ENCODE measurements at regions not wholly inside any gene's neighbourhood (a gene's known extent, or its start where the extent isn't known, plus 50 kb on each side); places are given as distances from the start of the nearest gene placed in this dataset.

GRCh38 chr17:33396818-33397217 lies 103.7 kb upstream of the ASIC2 start:
- intact Hi-C loops (cut with micrococcal nuclease): no loop called here
- FAIRE-seq: no peak

More at GRCh38 chr17:33396818-33397217, 103.7 kb upstream of the ASIC2 start:
- no peak overlapping the region for H2AFZ ChIP-seq (ENCODE audit: low read depth, low read length)
- H3K27ac ChIP-seq (ENCODE audit: insufficient read depth, low read depth, low read length): no peak overlapping the region
- H3K79me2 ChIP-seq (ENCODE audit: control insufficient read depth, insufficient read depth, low read length): no peaks in the 10 kb centered on the region
- no peaks in the 10 kb centered on the region for H4K20me1 ChIP-seq (replicated peaks; ENCODE audit: control insufficient read depth, extremely low read depth, insufficient read depth, low read length)
- no peaks in the 10 kb centered on the region for H3K27me3 ChIP-seq (ENCODE audit: control insufficient read depth in 2 of 2, insufficient read depth in 2 of 2, low read length in 2 of 2)
- no peak overlapping the region for H3K4me2 ChIP-seq (ENCODE audit: insufficient read depth, low read length)
- no peaks in the 10 kb centered on the region for H3K4me1 ChIP-seq (ENCODE audit: control insufficient read depth, extremely low read depth, insufficient read depth, low read length)
- no peaks in the 10 kb centered on the region for H3K9me1 ChIP-seq (replicated peaks; ENCODE audit: control insufficient read depth, extremely low read depth, insufficient read depth, low read length)
- ChIA-PET CTCF (no interaction called here), POLR2A (no interaction called here)
- DNase-seq (ENCODE audit: low read depth, low spot score): no peak
- dilution Hi-C loops (cut with MboI; ENCODE audit: extremely low pct_ligation_motif_present, low sequenced_read_pairs): no loop called here
- H3K4me3 ChIP-seq (replicated peaks in 1 of 3; ENCODE audit: insufficient read depth in 1 of 3, low read depth in 1 of 3, low read length in 3 of 3): no peak overlapping the region
- TF ChIP-seq MAX (IDR thresholded peaks at IDR 0.05; ENCODE audit: insufficient read depth, insufficient read length) (no peak), JUN (IDR thresholded peaks at IDR 0.05; ENCODE audit: borderline replicate concordance, insufficient read depth, insufficient read length, low read depth) (no peak), GATA2 (IDR thresholded peaks at IDR 0.05; ENCODE audit: insufficient read depth, insufficient read length, low read depth, low read length) (no peak), CTCF (IDR thresholded peaks at IDR 0.05; ENCODE audit: extremely low read depth in 1 of 2, insufficient read depth in 1 of 2, low read depth in 1 of 2, low read length in 2 of 2) (no peak), MYC (IDR thresholded peaks at IDR 0.05; ENCODE audit: low read depth, low read length) (no peak), POLR2A (IDR thresholded peaks at IDR 0.05; ENCODE audit: low read depth, low read length) (no peak), FOS (IDR thresholded peaks at IDR 0.05; ENCODE audit: borderline replicate concordance, insufficient read depth, low read length) (no peak), EZH2 (IDR thresholded peaks at IDR 0.05; ENCODE audit: borderline replicate concordance, low read depth, low read length, severe bottlenecking) (no peak), POLR2AphosphoS5 (IDR thresholded peaks at IDR 0.05; ENCODE audit: insufficient read depth, low read depth, low read length) (no peak)
- H3K9ac ChIP-seq (replicated peaks; ENCODE audit: extremely low read depth, insufficient read depth, low read length): no peak overlapping the region
- no TSS peak for BruUV-seq (replicated peaks)
- H3K9me3 ChIP-seq (replicated peaks; ENCODE audit: control insufficient read depth, insufficient read depth, low read length): no peaks in the 10 kb centered on the region
- no peaks in the 10 kb centered on the region for H3K36me3 ChIP-seq (ENCODE audit: control insufficient read depth in 2 of 2, extremely low read depth in 1 of 2, insufficient read depth in 2 of 2, low read length in 2 of 2)

All from endothelial cell of umbilical vein (primary cell).